ENCODE measurements at regions not wholly inside any gene's neighbourhood (a gene's known extent, or its start where the extent isn't known, plus 50 kb on each side); places are given as distances from the start of the nearest gene placed in this dataset.

DNA sequence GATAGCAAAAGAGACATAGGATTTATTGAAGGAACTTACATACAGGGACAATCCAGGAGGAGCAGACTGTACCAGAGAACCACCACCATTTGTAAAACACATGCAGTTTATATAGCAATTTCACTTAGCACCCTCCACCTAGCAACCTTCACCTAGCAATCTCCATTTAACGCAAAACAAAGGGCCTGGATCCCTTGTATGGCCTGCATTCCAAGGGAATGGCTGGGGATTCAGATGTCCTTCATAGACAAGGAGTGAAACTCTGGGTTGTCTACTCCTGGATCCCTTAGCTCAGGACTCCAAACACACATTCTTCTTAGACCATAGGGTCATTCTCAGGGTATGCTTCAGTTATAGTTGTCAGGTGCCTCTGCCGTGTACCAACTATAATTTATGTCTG, 1324.9 kb downstream of the HACE1 start:
- intact Hi-C loops (cut with micrococcal nuclease), result no loop called here
- H3K9me3 ChIP-seq (replicated peaks), result peaks cover 11% of the 10 kb centered on the region

DNA sequence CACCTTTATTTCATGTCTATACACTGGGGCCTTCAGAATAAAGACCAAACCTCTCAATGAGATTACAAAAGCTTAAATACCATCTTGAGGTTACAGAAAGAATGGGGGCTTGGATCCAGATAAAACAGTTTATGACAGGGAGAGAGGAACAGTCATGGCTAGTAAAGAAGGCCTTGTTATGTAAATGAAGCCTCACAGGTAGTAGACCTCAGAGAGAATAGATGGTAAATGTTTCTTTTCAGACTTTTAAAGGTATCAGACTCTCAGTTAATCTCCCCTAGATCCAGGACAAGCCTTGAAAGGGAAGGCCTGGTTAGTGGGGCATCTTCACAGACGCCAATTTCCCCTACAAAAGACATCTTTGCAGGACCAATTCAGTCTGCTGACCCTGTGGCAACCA, 1325.6 kb downstream of the HACE1 start:
- Histone ChIP-seq H3K4me3 (no peak overlapping the region), H3K27ac (replicated peaks) (no peak overlapping the region), H3K27me3 (ENCODE audit: low read depth) (no peaks in the 10 kb centered on the region), H3K4me1 (no peaks in the 10 kb centered on the region), H3K9me3 (replicated peaks) (peaks cover 11% of the 10 kb centered on the region), H3K36me3 (no peaks in the 10 kb centered on the region)
- TF ChIP-seq, protein P1, sequence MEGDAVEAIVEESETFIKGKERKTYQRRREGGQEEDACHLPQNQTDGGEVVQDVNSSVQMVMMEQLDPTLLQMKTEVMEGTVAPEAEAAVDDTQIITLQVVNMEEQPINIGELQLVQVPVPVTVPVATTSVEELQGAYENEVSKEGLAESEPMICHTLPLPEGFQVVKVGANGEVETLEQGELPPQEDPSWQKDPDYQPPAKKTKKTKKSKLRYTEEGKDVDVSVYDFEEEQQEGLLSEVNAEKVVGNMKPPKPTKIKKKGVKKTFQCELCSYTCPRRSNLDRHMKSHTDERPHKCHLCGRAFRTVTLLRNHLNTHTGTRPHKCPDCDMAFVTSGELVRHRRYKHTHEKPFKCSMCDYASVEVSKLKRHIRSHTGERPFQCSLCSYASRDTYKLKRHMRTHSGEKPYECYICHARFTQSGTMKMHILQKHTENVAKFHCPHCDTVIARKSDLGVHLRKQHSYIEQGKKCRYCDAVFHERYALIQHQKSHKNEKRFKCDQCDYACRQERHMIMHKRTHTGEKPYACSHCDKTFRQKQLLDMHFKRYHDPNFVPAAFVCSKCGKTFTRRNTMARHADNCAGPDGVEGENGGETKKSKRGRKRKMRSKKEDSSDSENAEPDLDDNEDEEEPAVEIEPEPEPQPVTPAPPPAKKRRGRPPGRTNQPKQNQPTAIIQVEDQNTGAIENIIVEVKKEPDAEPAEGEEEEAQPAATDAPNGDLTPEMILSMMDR (IDR thresholded peaks at IDR 0.05; ENCODE audit: borderline replicate concordance), result no peak
- DNase-seq, result no peak
- intact Hi-C loops (cut with micrococcal nuclease), result no loop called here

More for the DNA sequence above, 1324.9 kb downstream of the HACE1 start:
- Histone ChIP-seq H3K4me1 (no peaks in the 10 kb centered on the region), H3K27me3 (ENCODE audit: low read depth) (no peaks in the 10 kb centered on the region), H3K36me3 (no peaks in the 10 kb centered on the region), H3K27ac (replicated peaks) (no peak overlapping the region), H3K4me3 (no peak overlapping the region)
- DNase-seq, result no peak
- TF ChIP-seq, protein P1 (IDR thresholded peaks at IDR 0.05; ENCODE audit: borderline replicate concordance), result no peak

DNA sequence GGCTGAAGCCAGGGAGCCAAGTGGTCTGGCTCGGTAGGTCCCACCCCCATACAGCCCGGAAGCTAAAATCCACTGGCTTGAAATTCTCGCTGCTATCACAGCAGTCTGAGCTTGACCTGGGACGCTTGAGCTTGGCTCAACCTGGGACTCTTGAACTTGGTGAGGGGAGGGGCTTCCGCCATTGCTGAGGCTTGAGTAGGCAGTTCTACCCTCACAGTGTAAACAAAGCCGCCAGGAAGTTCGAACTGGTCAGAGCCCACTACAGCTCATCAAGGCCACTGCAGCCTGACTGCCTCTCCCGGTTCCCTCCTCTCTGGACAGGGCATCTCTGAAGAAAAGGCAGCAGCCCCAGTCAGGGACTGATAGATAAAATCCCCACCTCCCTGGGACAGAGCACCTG, 1337.7 kb downstream of the HACE1 start:
- H3K4me3 ChIP-seq, result no peak overlapping the region
- TF ChIP-seq, protein P1 (IDR thresholded peaks at IDR 0.05; ENCODE audit: borderline replicate concordance), result no peak
- intact Hi-C loops (cut with micrococcal nuclease), result no loop called here
- no peak for DNase-seq
- H3K36me3 ChIP-seq, result no peaks in the 10 kb centered on the region
- no peaks in the 10 kb centered on the region for H3K4me1 ChIP-seq
- H3K27me3 ChIP-seq (ENCODE audit: low read depth), result no peaks in the 10 kb centered on the region
- H3K9me3 ChIP-seq (replicated peaks), result peaks cover 39% of the 10 kb centered on the region
- no peak overlapping the region for H3K27ac ChIP-seq (replicated peaks)

DNA sequence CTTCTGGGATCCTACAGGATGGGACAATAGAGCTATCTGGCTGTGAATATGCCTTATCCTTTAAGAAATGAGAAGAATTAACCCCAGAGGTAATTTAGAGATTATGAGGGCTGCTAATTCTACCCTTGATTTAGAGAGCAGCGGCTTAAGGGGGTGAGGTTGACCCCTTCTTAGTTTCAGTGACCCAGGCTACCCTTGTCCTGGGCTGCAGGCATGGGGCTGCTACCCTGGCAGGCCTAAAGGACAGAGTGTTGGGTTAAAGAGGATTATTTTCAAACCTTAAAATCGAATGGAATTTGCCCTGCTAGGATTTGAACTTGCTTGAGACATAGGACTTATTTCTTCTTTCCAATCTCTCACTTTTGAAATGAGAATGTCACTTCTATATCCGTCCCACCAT, 1343.4 kb downstream of the HACE1 start:
- H3K27me3 ChIP-seq (ENCODE audit: low read depth), result no peaks in the 10 kb centered on the region
- no peak overlapping the region for H3K27ac ChIP-seq (replicated peaks)
- no peak for DNase-seq
- intact Hi-C loops (cut with micrococcal nuclease), result no loop called here
- H3K36me3 ChIP-seq, result no peaks in the 10 kb centered on the region
- TF ChIP-seq, protein P1 (IDR thresholded peaks at IDR 0.05; ENCODE audit: borderline replicate concordance), result no peak
- no peaks in the 10 kb centered on the region for H3K9me3 ChIP-seq (replicated peaks)
- no peaks in the 10 kb centered on the region for H3K4me1 ChIP-seq
- no peak overlapping the region for H3K4me3 ChIP-seq

DNA sequence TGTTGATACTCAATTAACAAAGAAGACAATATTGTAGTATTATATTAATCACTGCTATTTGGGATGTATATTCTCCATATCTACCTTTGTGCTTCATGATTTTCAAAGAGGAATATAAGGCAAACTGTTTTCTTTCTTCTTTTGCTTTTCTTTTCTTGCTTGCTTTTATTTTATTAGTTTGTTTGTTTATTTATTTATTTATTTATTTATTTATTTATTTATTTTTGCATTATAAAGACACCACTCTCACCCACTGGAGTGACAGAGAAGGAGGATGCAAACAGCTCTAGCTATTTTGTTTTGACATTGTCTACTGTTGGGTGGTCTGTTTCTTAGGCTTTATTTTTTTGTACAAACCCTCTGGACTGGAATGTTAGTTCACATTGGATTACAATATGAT, 1352.7 kb downstream of the HACE1 start:
- Histone ChIP-seq H3K4me1 (no peaks in the 10 kb centered on the region), H3K9me3 (replicated peaks) (no peaks in the 10 kb centered on the region), H3K4me3 (no peak overlapping the region), H3K27me3 (ENCODE audit: low read depth) (no peaks in the 10 kb centered on the region), H3K27ac (replicated peaks) (no peak overlapping the region), H3K36me3 (no peaks in the 10 kb centered on the region)
- intact Hi-C loops (cut with micrococcal nuclease), result no loop called here
- no peak for DNase-seq
- TF ChIP-seq, protein P1 (IDR thresholded peaks at IDR 0.05; ENCODE audit: borderline replicate concordance), result no peak

DNA sequence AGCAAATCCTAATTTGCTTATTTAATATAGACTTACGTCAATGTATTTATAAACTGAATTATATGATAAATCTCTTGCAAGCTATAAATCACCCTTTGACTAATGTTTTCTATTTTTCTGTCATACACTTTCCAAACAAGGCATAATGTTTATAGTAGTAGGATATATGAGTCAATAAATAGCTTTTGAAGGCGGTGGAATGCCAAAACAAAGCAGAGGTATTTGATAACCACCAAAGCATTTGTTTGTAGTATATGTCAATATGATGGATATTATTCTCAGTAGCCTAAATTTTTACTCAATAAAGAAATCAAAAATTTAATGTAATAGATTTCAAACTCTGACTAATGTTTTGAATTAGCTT, 1354.6 kb downstream of the HACE1 start:
- no peak overlapping the region for H3K4me3 ChIP-seq
- H3K27me3 ChIP-seq (ENCODE audit: low read depth), result no peaks in the 10 kb centered on the region
- no peak overlapping the region for H3K27ac ChIP-seq (replicated peaks)
- intact Hi-C loops (cut with micrococcal nuclease), result no loop called here
- H3K36me3 ChIP-seq, result no peaks in the 10 kb centered on the region
- H3K9me3 ChIP-seq (replicated peaks), result no peaks in the 10 kb centered on the region
- DNase-seq, result no peak
- TF ChIP-seq, protein P1 (IDR thresholded peaks at IDR 0.05; ENCODE audit: borderline replicate concordance), result no peak
- no peaks in the 10 kb centered on the region for H3K4me1 ChIP-seq

Measured in left ventricle myocardium inferior (tissue), 1 donor.